ENCODE measurements at regions not wholly inside any gene's neighbourhood (a gene's known extent, or its start where the extent isn't known, plus 50 kb on each side); places are given as distances from the start of the nearest gene placed in this dataset.
A peak's percentile ranks its signal among the peaks of the same experiment; 100 is the strongest.
"Not testable (repeated sequence)": the region's sequence is repeated elsewhere in the genome, so short reads cannot be mapped to it uniquely, and the experiment has no call there.

DNA sequence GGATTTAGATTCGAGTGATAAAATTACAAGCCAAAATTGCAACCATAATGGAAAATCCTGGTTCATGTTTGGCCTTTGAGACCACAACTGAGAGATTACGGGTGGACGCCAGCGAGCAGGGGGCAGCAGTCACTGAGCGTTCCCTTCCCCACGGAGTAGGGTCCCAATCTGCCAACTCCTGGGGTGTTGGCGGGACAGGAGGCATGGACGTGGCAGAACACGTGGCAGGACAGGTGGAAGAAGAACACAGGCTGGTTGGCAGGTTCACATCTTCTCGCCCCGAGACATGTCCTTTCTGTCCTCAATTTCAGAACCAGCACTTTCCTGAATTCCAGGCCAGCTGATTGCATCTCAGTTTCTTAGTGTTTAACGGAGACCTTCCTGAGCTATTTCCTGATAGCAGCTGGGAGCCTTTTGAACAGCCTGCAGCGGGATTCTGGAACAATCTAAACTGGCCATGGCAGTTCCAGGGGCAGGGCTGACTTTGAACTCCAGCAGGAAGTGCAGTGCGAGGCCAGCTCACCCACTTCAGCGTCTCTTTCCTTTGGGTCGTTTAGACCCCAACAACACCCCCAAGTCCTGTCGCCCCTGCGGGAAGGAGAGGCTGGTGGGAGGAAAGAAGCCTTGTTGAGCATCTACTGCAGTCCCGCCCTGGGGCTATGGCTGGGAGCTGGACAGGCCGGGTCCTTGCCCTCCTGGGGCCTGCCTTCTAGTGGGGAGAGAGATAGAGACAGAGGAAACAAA is 159.1 kb upstream of the FOXF1 start:
- no peak overlapping the region for H3K4me3 ChIP-seq (ENCODE audit: low read depth, low read length)
- no peak for DNase-seq (ENCODE audit: low read depth)
- no peak for TF ChIP-seq CTCF (IDR thresholded peaks at IDR 0.05; ENCODE audit: insufficient read depth, low read length)

DNA sequence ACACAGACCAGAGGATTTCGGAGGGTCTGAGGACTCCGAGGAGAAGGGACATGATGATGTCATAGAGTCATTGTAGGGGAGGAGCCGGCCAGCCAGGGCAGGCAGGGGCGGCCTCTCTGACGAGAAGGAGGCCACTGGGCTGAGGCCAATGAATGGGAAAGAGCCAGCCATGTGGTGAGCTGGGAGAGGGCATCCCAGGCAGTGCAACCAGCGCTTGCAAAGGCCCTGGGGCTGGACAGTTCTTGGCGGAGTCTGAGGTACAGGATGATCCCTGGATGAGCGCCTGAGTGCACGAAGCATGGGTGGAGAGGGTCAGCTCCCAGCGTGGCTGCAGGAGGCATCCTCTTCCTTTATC is 158.6 kb upstream of the FOXF1 start:
- not testable (repeated sequence) for H3K4me3 ChIP-seq (ENCODE audit: low read depth, low read length); DNase-seq (ENCODE audit: low read depth)

GRCh38 chr16:86353148-86353547 is 157.2 kb upstream of the FOXF1 start:
- DNase-seq (ENCODE audit: low read depth), result no peak
- no peak overlapping the region for H3K4me3 ChIP-seq (ENCODE audit: low read depth, low read length)
- no peak for TF ChIP-seq CTCF (IDR thresholded peaks at IDR 0.05; ENCODE audit: insufficient read depth, low read length)

DNA sequence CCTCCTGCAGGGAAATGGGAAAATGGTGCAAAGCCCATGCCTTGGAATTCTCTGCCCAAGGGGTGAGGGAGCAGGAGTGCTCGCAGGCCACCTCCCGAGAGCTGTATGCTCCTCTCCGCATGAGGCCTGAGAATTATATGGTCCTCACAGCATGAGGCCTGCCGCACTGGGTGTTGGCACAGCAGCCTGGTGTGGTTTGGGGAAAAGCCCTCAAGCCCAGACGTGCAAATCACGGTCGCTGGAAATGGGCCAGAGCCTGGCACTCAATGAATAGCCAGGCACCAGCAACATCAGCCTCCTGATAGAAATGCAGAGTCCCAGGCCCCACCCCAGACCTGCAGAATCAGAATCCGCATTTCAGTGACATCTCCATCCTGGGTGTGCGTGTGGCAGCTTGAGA is 156.4 kb upstream of the FOXF1 start:
- no peak overlapping the region for H3K4me3 ChIP-seq (ENCODE audit: low read depth, low read length)
- DNase-seq (ENCODE audit: low read depth), result no peak
- TF ChIP-seq CTCF (IDR thresholded peaks at IDR 0.05; ENCODE audit: insufficient read depth, low read length), result no peak

DNA sequence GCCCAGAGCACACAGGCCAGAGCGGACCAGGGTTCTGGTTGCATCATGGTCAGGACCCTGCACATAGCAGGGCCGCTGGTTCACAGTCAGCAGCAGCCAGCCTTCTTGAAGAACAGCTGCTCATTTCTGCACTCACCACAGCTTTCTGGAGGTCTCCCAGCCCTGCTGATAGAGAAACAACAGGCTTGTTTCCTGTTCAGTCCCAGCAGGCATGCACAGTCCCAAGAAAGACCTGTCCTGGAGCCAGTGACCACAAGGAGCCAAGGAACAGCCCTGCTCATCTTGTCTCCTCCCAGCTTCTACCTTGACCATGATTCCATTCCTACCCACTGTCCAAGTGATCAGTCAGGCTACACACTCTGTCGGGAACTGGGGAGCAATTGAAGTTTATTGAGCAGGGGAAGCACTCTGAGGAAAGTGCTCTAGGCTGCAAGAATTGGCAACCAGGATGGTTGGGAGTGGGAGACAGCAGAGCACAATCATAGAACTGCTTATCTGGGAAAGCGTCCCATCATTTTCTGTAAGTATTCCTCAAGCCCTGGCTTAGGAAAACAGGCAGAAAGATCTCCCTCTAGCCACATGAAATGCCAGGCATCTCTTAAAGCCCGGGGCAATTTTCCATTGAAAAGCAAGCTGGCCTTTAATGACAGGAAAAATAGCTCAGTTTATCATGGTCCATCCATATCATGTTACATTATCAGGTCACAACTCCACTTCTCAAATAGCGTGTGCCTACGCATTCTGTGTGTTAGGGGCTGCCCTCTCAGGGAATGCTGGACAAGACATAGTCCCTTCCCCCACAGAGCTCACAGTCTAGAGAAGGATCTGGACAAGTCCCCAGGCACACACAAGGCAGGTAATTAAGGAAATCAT is 155.4 kb upstream of the FOXF1 start:
- peak; percentile 62 for DNase-seq (ENCODE audit: low read depth)
- H3K4me3 ChIP-seq (ENCODE audit: low read depth, low read length), result no peak overlapping the region
- TF ChIP-seq CTCF (IDR thresholded peaks at IDR 0.05; ENCODE audit: insufficient read depth, low read length), result no peak

- DNase-seq (ENCODE audit: low read depth), result peak; percentile 62
- no peak for TF ChIP-seq CTCF (IDR thresholded peaks at IDR 0.05; ENCODE audit: insufficient read depth, low read length)
- H3K4me3 ChIP-seq (ENCODE audit: low read depth, low read length), result no peak overlapping the region
These were observed 154.8 kb upstream of the FOXF1 start for GRCh38 chr16:86355531-86355930.

- no peak for DNase-seq (ENCODE audit: low read depth)
- no peak for TF ChIP-seq CTCF (IDR thresholded peaks at IDR 0.05; ENCODE audit: insufficient read depth, low read length)
- H3K4me3 ChIP-seq (ENCODE audit: low read depth, low read length), result no peak overlapping the region
These were observed 154.4 kb upstream of the FOXF1 start for GRCh38 chr16:86355951-86356350.

Data from fibroblast of the aortic adventitia (primary cell).